NCI-H69 (cell line): ENCODE measurements at regions not wholly inside any gene's neighbourhood (a gene's known extent, or its start where the extent isn't known, plus 50 kb on each side); places are given as distances from the start of the nearest gene placed in this dataset.

Source experiments
- DNase-seq: peaks from one replicate; lab custom pipeline; 2025; lab: John Stamatoyannopoulos, UW

GRCh38 chr3:59450437-59450836 is 400.6 kb upstream of the CFAP20DC start:
- DNase-seq: no peak

GRCh38 chr3:59446775-59447465 is 397.1 kb upstream of the CFAP20DC start:
- peak; percentile 58 for DNase-seq

- DNase-seq: no peak
Observed at GRCh38 chr3:59444676-59445075, 394.9 kb upstream of the CFAP20DC start.

- DNase-seq: no peak
Observed at GRCh38 chr3:59444294-59444671, 394.5 kb upstream of the CFAP20DC start.

- no peak for DNase-seq
Observed at GRCh38 chr3:59443618-59444293, 393.9 kb upstream of the CFAP20DC start.

- no peak for DNase-seq
Observed at GRCh38 chr3:59442046-59442445, 392.2 kb upstream of the CFAP20DC start.

GRCh38 chr3:59440285-59441028 is 390.6 kb upstream of the CFAP20DC start:
- peak; percentile 50 for DNase-seq

GRCh38 chr3:59438492-59438891 is 388.7 kb upstream of the CFAP20DC start:
- no peak for DNase-seq

- DNase-seq: peak; percentile 79
Observed at GRCh38 chr3:59436164-59436958, 386.5 kb upstream of the CFAP20DC start.

- DNase-seq: no peak
Observed at GRCh38 chr3:59433546-59433945, 383.7 kb upstream of the CFAP20DC start.

- DNase-seq: no peak
Observed at GRCh38 chr3:59432665-59433064, 382.8 kb upstream of the CFAP20DC start.

GRCh38 chr3:59430341-59430740 is 380.5 kb upstream of the CFAP20DC start:
- DNase-seq: peak; percentile 67

GRCh38 chr3:59429198-59429597 is 379.4 kb upstream of the CFAP20DC start:
- DNase-seq: no peak

- DNase-seq: no peak
Observed at GRCh38 chr3:59426821-59427565, 377.2 kb upstream of the CFAP20DC start.

GRCh38 chr3:59425942-59426341 is 376.1 kb upstream of the CFAP20DC start:
- DNase-seq: no peak

GRCh38 chr3:59425371-59425770 is 375.5 kb upstream of the CFAP20DC start:
- no peak for DNase-seq

GRCh38 chr3:59424268-59425010 is 374.6 kb upstream of the CFAP20DC start:
- DNase-seq: no peak

GRCh38 chr3:59423707-59424106 is 373.9 kb upstream of the CFAP20DC start:
- DNase-seq: no peak

- DNase-seq: no peak
Observed at GRCh38 chr3:59422312-59422711, 372.5 kb upstream of the CFAP20DC start.

GRCh38 chr3:59418836-59419235 is 369.0 kb upstream of the CFAP20DC start:
- no peak for DNase-seq

GRCh38 chr3:59412516-59412915 is 362.7 kb upstream of the CFAP20DC start:
- DNase-seq: no peak
